ENCODE measurements at regions not wholly inside any gene's neighbourhood (a gene's known extent, or its start where the extent isn't known, plus 50 kb on each side); places are given as distances from the start of the nearest gene placed in this dataset.
"Not testable (repeated sequence)": the region's sequence is repeated elsewhere in the genome, so short reads cannot be mapped to it uniquely, and the experiment has no call there.

DNA sequence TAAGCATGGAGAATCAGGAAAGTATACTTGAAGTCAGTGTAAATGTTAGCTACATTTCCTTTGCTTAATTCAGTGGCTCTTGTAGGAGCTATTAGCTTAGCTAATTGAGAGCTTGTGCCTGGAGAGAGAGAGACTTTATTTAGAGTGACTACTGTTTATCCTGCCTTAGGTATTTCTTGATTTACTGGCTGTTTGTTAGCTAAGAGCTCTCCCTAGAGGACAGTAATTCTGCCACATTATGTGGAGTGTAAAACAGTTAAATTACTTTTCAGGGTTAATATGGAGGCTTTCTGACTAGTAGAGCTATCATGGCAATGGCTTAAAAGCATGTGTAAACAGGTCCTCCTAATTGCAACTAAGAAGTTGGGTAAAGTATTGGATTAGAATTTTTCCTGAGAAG lies 306.5 kb upstream of the TECRL start:
- H3K4me3 ChIP-seq (replicated peaks; ENCODE audit: low read depth, low read length): no peak overlapping the region
- DNase-seq (ENCODE audit: extremely low read depth, low read depth): no peak
- TF ChIP-seq, protein P1, sequence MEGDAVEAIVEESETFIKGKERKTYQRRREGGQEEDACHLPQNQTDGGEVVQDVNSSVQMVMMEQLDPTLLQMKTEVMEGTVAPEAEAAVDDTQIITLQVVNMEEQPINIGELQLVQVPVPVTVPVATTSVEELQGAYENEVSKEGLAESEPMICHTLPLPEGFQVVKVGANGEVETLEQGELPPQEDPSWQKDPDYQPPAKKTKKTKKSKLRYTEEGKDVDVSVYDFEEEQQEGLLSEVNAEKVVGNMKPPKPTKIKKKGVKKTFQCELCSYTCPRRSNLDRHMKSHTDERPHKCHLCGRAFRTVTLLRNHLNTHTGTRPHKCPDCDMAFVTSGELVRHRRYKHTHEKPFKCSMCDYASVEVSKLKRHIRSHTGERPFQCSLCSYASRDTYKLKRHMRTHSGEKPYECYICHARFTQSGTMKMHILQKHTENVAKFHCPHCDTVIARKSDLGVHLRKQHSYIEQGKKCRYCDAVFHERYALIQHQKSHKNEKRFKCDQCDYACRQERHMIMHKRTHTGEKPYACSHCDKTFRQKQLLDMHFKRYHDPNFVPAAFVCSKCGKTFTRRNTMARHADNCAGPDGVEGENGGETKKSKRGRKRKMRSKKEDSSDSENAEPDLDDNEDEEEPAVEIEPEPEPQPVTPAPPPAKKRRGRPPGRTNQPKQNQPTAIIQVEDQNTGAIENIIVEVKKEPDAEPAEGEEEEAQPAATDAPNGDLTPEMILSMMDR (IDR thresholded peaks at IDR 0.05; ENCODE audit: low read depth, low read length, missing control alignments): no peak

DNA sequence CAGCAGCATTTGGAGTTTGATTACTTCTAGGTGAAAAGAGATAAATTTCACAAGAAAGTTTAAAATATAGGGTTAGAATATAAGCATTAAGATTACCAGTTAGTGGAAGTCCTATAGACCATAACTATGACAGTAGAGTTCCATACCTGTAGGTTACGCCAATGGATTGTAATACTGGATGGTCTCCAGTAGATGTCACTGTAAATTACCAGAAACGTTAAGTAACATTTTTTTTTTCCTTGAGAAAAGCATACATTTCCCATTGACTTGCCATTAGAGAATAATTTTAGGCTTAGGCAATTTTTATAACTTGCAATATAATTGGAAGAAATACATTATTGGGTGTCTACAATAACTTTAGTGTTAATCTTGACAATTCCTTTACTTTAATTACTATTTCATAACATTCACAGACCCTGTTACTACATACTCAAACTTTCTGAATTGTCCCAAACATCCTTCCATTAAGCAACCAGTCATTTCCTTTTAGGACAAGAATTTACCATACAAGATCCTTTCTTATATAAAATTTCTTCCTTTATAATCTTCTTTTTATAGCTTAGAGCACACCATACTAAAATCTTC lies 304.1 kb upstream of the TECRL start:
- no peak for DNase-seq (ENCODE audit: extremely low read depth, low read depth)
- TF ChIP-seq, protein P1 (IDR thresholded peaks at IDR 0.05; ENCODE audit: low read depth, low read length, missing control alignments): peak; percentile 21
- H3K4me3 ChIP-seq (replicated peaks; ENCODE audit: low read depth, low read length): no peak overlapping the region

DNA sequence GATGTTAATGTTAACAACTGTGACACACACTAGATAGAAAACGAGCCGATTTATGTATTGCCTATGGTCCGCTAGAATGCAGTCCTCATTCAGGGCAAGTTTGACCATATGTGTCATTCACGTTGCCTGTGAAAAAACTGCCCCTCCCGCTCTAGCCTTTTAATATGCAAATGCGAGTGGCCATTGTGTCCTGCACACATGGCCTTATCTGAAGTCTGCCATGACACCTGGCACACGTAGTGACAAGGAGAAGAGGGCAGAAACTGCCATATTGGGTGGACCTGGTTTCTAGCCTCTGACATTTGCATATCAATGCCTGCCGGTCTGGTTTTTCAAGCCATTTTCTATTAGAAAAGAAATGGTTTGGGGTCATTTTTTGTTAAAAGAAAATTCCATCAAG lies 303.3 kb upstream of the TECRL start:
- TF ChIP-seq, protein P1 (IDR thresholded peaks at IDR 0.05; ENCODE audit: low read depth, low read length, missing control alignments): no peak
- no peak overlapping the region for H3K4me3 ChIP-seq (replicated peaks; ENCODE audit: low read depth, low read length)
- DNase-seq (ENCODE audit: extremely low read depth, low read depth): no peak

DNA sequence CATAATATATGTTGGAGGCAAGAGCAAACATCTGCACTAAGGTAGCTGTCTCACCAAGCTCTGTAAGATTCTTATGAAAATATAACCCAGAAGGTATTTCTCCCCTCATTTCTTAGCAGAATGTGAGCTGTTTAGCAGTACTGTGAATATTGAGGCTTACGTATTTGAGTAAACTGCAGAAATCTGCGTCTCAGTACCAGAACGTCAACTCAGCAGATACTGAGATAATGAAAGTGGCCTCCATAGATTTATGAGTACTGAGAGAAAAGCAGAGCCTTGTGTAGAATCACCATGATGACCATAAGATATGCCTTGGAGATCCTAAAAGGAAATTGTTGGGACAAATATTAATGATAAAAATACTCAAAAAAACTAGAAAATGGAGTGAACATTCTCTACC lies 296.7 kb upstream of the TECRL start:
- DNase-seq (ENCODE audit: extremely low read depth, low read depth): no peak
- H3K4me3 ChIP-seq (replicated peaks; ENCODE audit: low read depth, low read length): no peak overlapping the region
- TF ChIP-seq, protein P1 (IDR thresholded peaks at IDR 0.05; ENCODE audit: low read depth, low read length, missing control alignments): no peak

DNA sequence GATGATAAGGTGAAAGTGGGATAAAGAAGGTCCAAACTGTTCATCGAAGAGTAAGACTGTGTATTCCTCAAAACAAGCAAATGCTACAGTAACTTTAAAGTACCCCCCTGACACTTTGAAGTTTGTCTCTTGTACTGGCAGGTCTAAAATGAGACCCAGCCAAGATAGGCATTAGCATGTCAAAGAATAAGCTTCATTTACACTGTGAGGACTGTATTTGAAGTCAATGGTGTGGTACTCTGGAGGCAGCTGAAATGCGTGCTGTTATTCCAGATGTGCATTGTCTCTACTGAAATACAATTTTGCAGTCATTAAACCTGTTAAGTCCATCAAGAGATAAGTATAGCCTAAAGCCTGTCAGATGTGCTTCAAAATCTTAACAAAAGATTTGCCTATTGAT lies 288.9 kb upstream of the TECRL start:
- no peak for DNase-seq (ENCODE audit: extremely low read depth, low read depth)
- H3K4me3 ChIP-seq (replicated peaks; ENCODE audit: low read depth, low read length): no peak overlapping the region
- TF ChIP-seq, protein P1 (IDR thresholded peaks at IDR 0.05; ENCODE audit: low read depth, low read length, missing control alignments): no peak

DNA sequence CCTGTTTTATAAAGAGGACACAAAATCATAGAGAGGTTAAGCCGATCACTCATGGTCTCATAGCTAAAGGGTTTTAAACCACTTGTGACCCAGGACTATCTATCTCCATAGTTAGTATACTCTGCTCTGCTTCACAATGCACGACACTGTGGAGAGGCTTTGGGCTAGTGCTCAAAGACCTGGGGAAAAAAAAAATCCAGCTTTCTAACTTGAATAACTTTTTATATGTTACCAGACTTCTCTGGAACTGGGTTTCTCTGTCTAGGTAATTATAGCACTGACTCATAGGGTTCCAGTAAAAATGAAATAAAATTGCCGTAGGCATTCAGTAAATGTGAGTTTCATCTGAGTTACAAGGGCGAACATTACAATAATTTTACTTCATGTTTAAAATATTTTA lies 273.7 kb upstream of the TECRL start:
- no peak overlapping the region for H3K4me3 ChIP-seq (replicated peaks; ENCODE audit: low read depth, low read length)
- TF ChIP-seq, protein P1 (IDR thresholded peaks at IDR 0.05; ENCODE audit: low read depth, low read length, missing control alignments): no peak
- DNase-seq (ENCODE audit: extremely low read depth, low read depth): no peak

DNA sequence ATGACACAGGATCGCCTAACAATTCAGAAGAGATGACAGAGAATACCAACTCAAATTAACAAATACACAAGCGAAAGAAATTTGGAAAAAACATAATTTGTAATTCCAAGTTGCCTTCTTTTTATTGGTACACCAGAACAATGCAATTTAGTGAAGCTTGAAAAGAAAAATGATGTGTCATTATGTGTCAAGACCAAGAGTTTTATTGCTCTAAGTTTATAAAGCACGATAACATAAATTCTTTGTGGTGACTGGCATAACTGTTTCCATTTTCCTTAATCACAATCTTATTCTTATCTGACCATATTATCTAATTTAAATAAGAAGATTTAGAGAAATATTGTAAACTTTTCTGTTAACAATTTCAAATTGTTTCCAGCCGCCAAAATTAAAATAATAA lies 273.2 kb upstream of the TECRL start:
- H3K4me3 ChIP-seq (replicated peaks; ENCODE audit: low read depth, low read length): no peak overlapping the region
- TF ChIP-seq, protein P1 (IDR thresholded peaks at IDR 0.05; ENCODE audit: low read depth, low read length, missing control alignments): no peak
- no peak for DNase-seq (ENCODE audit: extremely low read depth, low read depth)

DNA sequence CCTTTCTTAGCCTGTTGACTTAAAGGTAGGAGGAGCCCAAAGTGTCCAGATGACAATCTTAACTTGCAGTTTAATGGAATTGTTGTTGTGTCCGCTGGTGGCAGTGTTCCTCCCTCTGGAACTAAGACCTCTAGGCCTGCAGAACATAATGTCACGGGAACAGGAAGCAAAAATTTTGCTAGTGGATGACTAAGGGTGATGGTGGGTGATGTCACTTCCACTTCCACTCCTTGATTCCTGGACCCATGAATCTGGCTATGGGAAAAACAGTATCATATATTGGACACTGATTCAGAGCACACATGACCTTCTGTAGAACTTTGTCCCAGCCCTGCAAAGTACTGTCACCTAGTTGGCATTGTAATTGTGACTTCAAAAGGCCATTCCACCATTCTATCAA lies 263.9 kb upstream of the TECRL start:
- DNase-seq (ENCODE audit: extremely low read depth, low read depth); H3K4me3 ChIP-seq (replicated peaks; ENCODE audit: low read depth, low read length): not testable (repeated sequence)
